ENCODE measurements at regions not wholly inside any gene's neighbourhood (a gene's known extent, or its start where the extent isn't known, plus 50 kb on each side); places are given as distances from the start of the nearest gene placed in this dataset.

DNA sequence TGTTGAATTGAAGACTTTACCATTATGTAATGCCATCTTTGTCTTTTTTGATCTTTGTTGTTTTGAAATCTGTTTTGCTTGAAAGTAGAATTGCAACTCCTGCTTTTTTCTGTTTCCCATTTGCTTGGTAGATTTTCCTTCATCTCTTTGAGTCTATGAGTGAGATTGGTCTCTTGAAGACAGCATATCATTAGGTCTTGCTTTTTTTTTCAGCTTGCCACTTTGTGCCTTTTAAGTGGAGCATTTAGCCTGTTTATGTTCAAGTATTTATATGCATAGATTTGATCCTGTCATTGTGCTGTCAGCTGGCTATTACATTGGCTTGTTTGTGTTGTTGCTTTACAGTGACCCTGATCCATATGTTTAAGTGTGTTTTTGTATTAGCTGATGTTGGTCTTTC is 131.8 kb downstream of the ZIC1 start:
- TF ChIP-seq CTCF (IDR thresholded peaks at IDR 0.05) (no peak), POLR2A (IDR thresholded peaks at IDR 0.05) (no peak)

Data from gastroesophageal sphincter (tissue), 3 donors.